ENCODE measurements at regions not wholly inside any gene's neighbourhood (a gene's known extent, or its start where the extent isn't known, plus 50 kb on each side); places are given as distances from the start of the nearest gene placed in this dataset.

- H3K27me3 ChIP-seq: no peaks in the 10 kb centered on the region
- intact Hi-C loops (cut with DNase I; ENCODE audit: low total_unique reads): no loop called here
- H3K4me1 ChIP-seq: peaks cover 0 to 15% (median 7%) of the 10 kb centered on the region in 4 donors
- H3K9me3 ChIP-seq: no peaks in the 10 kb centered on the region
- no peak overlapping the region for H3K4me3 ChIP-seq
- no peak overlapping the region for H3K27ac ChIP-seq
- H3K36me3 ChIP-seq: no peaks in the 10 kb centered on the region
- no peak for DNase-seq
- TF ChIP-seq, protein P1, sequence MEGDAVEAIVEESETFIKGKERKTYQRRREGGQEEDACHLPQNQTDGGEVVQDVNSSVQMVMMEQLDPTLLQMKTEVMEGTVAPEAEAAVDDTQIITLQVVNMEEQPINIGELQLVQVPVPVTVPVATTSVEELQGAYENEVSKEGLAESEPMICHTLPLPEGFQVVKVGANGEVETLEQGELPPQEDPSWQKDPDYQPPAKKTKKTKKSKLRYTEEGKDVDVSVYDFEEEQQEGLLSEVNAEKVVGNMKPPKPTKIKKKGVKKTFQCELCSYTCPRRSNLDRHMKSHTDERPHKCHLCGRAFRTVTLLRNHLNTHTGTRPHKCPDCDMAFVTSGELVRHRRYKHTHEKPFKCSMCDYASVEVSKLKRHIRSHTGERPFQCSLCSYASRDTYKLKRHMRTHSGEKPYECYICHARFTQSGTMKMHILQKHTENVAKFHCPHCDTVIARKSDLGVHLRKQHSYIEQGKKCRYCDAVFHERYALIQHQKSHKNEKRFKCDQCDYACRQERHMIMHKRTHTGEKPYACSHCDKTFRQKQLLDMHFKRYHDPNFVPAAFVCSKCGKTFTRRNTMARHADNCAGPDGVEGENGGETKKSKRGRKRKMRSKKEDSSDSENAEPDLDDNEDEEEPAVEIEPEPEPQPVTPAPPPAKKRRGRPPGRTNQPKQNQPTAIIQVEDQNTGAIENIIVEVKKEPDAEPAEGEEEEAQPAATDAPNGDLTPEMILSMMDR (IDR thresholded peaks at IDR 0.05): no peak
These were observed 322.4 kb downstream of the NPR3 start for GRCh38 chr5:33033516-33033915.

DNA sequence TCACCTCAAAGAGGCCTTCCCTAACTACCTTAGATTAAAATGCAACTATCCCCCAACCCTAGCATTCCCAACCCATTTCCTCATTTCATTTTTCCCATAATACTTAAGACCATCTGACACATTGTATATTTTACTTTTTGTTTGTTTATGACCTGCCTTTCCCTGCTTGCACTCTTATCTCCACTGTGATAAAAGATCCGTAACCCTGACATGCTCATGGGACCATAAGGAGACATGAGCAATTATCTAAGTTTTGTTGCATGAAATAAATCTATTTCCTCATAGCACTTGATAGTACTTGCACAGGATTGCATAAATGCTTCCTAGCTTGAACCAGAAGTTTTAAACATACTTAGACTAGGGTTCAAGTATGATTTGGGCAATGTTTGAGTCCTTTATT is 323.7 kb downstream of the NPR3 start:
- H3K27me3 ChIP-seq: no peaks in the 10 kb centered on the region
- H3K4me1 ChIP-seq: peaks cover 0 to 15% (median 7%) of the 10 kb centered on the region in 4 donors
- no peak overlapping the region for H3K27ac ChIP-seq
- H3K9me3 ChIP-seq: no peaks in the 10 kb centered on the region
- TF ChIP-seq, protein P1 (IDR thresholded peaks at IDR 0.05): no peak
- intact Hi-C loops (cut with DNase I; ENCODE audit: low total_unique reads): no loop called here
- H3K36me3 ChIP-seq: no peaks in the 10 kb centered on the region
- DNase-seq: no peak
- no peak overlapping the region for H3K4me3 ChIP-seq

DNA sequence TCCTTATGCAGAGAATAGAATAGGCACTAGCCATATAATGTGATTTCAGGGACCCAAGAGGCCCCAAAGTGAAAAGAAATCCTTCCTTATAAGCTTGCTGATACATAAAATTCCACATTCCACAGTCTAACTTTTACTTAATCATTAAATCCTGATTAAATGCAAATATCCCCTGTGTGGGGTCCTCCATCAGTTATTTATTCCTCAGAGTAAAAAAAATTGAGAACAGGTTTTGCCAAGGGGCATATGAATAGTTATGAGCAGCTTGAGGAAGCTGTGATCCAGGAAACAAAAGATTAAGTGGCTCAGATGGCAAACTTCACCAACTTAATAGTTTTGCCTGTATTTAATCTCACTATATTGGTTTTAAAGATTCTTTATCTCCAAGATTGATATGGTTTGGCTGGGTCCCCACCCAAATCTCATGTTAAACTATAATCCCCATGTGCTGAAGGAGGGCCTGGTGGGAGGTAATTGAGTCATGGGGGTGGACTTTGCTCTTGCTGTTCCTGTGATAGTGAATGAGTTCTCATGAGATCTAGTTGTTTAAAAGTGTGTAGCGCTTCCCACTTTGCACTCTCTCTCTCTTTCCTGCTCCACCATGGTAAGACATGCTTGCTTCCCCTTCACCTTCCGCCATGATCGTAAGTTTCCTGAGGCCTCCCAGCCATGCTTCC is 324.9 kb downstream of the NPR3 start:
- Histone ChIP-seq H3K36me3 (no peaks in the 10 kb centered on the region), H3K9me3 (peaks cover 0 to 4% (median 0%) of the 10 kb centered on the region in 3 donors), H3K4me1 (peaks cover 0 to 15% (median 7%) of the 10 kb centered on the region in 4 donors), H3K4me3 (no peak overlapping the region), H3K27me3 (no peaks in the 10 kb centered on the region), H3K27ac (no peak overlapping the region)
- no peak for DNase-seq
- intact Hi-C loops (cut with DNase I; ENCODE audit: low total_unique reads): no loop called here
- TF ChIP-seq, protein P1 (IDR thresholded peaks at IDR 0.05): no peak

GRCh38 chr5:33037076-33037475 is 326.0 kb downstream of the NPR3 start:
- intact Hi-C loops (cut with DNase I; ENCODE audit: low total_unique reads): no loop called here
- no peak for DNase-seq
- Histone ChIP-seq H3K27me3 (no peaks in the 10 kb centered on the region), H3K36me3 (no peaks in the 10 kb centered on the region), H3K27ac (no peak overlapping the region), H3K4me3 (no peak overlapping the region), H3K4me1 (peaks cover 0 to 11% (median 4%) of the 10 kb centered on the region in 4 donors), H3K9me3 (peaks cover 0 to 9% (median 0%) of the 10 kb centered on the region in 3 donors)
- TF ChIP-seq, protein P1 (IDR thresholded peaks at IDR 0.05): no peak

- DNase-seq: no peak
- TF ChIP-seq, protein P1 (IDR thresholded peaks at IDR 0.05): no peak
- intact Hi-C loops (cut with DNase I; ENCODE audit: low total_unique reads): no loop called here
- H3K27me3 ChIP-seq: no peaks in the 10 kb centered on the region
- H3K4me3 ChIP-seq: no peak overlapping the region
- no peaks in the 10 kb centered on the region for H3K4me1 ChIP-seq
- H3K36me3 ChIP-seq: no peaks in the 10 kb centered on the region
- peaks cover 0 to 9% (median 0%) of the 10 kb centered on the region in 3 donors for H3K9me3 ChIP-seq
- no peak overlapping the region for H3K27ac ChIP-seq
These were observed 330.5 kb downstream of the NPR3 start for GRCh38 chr5:33041586-33041985.
